GM19025 (cell line): ENCODE measurements at regions not wholly inside any gene's neighbourhood (a gene's known extent, or its start where the extent isn't known, plus 50 kb on each side); places are given as distances from the start of the nearest gene placed in this dataset.

ENCODE experiments used
- ATAC-seq: cut with Tn5 transposase; IDR thresholded peaks from one replicate; pipeline ENCODE4 v1.9.1; 2021; ENCODE audit warnings: mild to moderate bottlenecking, low read depth, moderate library complexity; ENCODE audit not compliant: unreplicated experiment

DNA sequence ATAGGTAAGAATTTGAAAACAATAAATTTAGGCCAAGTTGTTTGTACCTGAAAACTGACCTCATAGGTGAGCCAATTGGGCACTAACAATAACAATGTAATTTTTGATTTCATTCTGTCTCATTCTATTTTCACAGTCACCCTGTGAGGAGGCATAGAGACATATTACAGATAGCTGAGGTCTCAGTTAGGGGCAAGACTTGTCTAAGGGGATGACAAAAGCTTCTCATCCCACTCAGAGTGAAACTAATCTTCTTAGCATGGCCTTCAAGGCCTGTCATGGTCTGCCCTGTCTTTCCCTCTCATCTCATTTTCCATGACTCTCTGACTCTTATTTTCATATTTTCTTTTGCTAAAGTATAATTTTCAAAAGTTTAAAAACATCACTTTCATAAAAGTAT is 562.0 kb upstream of the TNP1 start:
- no peak for ATAC-seq

DNA sequence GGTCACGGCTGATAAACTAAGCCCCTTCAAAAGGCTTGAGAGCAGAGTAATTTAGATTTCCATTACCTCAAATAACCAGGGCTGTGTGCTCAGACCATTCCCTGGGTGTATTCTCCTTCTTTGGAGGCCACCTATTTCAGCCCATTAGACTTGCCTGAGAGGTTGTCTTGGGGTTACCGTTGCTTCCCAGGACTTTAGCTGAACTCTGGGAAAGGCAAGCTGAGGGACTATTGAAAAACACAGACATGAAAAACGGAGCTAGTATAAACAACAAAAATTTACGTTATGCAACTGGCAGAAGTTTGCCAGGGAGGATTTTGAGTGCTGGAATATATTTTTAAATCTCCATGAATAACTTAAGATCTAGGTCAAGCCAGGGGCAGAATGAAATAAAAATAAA is 561.0 kb upstream of the TNP1 start:
- no peak for ATAC-seq

DNA sequence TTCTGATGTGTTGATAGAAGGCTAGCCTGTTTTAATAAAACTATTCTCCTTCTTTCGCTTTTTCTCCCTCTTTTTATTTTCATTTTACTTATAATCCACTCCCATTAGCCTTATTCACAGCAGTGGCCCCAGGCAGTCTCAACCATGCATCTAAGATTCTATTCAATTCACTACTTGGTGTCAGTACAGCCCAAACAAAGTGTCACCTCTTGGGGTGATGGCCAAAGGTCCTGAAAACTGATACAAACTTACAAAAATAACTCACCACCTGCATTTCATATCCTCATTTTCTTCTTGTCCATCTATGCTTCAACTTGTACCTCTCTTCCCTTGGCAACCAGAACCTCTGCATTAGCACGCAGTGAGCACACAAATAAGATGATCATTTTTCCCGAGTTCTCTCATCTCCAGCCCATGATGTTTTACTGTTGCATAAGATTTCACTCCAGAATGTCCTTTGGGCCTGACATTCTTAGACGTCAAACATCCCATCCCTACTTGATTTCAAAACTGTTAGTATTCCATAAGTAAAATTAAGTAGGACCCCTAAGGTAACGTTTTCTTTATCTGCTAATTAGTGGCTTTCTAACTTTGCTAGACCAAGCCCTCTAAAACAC is 559.3 kb upstream of the TNP1 start:
- ATAC-seq: no peak

DNA sequence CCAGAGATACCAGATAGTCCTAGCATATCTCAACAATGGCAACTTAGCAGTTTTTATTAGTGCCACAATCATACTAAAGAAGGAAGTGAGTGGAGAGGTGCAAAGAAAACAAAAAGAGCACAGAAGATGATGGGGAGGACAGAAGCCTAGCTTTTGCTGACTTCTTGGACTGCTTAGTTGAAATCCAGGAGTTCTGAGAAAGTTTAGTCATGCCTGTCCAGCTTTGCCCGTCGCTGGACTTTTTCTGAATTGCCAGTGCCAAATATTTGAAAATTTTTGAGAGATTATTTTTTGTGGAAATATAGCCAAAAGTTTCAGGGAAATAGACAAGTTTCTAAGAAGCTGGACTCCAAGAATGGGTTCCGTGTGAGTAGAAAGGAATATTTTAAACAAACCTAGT is 558.7 kb upstream of the TNP1 start:
- ATAC-seq: no peak

DNA sequence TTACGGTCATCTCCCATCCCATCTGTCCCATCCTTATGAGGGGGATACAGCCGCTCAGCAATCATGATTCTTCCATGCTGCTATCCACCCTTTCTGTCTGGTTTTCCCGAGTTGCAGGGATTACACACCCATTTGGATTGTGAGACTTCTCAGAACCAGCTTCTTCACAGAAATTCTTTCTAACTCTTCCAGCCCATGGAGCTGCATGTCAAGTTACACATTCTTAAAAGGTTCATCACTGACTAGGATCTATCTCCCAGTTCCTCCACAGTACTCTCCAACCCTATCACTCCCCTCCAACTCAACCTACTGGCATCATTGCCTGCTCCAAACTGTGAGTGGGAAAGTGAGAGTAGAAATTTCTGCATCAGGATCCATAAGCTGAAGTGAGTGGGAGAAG is 558.2 kb upstream of the TNP1 start:
- ATAC-seq: no peak

DNA sequence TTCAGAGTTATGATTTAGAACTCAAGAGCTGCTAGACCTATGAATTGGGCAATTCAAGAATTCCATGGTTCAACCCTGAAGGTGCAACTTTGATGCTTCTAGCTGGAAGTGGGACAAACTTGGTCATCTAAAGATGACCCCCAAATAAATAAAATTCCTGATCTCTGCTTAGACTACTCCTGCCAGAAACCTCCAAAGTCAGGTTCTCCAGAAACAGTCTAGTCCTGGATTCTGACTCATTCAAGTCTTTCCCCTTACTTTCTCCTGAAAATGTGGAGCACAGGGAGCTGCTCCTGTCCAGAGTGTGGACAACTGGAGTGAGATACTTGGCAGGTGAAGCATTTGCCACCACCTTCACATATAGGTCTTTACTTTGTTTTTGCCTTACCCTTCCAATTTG is 557.7 kb upstream of the TNP1 start:
- ATAC-seq: no peak

DNA sequence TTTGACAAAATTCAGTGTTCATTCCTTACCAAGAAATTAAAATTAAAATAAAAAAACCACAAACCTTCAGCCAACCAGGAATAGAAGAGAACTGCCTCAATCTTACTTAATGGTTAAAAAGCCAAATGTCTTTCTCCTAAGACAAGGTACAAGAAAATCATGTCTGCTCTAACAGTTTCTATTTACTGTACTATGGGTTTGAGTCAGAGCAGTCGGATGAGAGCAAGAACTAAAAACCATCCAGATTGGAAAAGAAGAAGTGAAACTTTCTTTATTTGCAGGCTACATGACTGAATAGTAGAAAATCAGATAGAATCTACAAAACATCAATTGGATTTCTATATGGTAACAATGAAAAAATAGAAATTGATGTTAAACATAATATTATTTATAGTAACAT is 555.5 kb upstream of the TNP1 start:
- ATAC-seq: no peak

DNA sequence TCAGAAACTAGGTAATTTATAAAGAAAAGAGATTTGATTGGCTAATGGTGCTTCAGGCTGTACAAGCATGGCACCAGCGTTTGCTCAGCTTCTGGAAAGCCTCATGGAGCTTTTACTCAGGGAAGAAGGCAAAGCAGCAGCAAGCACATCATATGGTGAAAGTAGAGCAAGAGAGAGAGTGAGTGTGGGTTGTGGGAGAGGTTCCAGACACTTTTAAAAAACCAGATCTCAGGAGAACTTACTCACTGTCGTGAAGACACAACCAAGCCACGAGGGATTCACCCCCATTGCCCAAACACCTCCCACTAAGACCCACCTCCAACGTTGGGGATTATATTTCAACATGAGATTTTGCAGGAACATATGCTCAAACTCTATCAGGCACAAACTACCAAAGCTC is 554.6 kb upstream of the TNP1 start:
- ATAC-seq: no peak

DNA sequence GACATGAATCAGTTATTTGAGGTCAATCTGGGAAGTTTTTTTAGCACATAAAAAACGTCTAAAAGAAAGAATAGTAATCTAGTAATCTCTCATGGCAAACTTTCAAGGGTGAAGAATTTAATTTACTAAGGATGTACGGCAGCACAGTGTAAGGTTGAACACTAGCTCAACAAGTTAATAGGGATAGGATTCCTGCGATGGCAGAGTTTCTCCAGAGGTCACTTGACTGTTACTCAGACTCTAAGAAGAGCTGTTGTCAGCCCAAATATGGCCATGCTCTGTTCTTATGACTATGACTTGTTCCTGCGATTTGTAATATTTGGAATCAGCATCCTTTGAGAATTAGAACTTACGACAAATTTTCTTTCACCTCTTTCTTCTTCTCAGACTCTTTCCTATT is 553.3 kb upstream of the TNP1 start:
- no peak for ATAC-seq

DNA sequence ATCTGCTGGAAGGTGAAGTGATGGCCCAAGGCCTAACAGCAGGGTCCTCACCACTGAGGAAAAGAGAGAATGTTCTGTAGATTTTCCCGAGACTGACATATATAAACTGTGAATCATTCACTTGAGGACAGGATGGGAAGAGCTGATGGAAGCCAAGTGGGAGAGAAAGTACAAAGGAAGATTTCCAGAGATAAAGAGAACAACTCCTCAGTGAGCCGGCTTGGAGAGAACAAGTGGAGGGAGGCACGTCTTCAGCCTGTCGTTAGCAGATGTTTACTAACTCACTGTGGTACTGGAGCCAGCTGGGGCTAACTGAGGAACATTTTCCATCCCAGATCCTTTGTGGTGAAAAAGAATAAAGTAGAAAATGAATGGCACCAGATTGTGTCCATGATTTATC is 552.9 kb upstream of the TNP1 start:
- ATAC-seq: no peak

DNA sequence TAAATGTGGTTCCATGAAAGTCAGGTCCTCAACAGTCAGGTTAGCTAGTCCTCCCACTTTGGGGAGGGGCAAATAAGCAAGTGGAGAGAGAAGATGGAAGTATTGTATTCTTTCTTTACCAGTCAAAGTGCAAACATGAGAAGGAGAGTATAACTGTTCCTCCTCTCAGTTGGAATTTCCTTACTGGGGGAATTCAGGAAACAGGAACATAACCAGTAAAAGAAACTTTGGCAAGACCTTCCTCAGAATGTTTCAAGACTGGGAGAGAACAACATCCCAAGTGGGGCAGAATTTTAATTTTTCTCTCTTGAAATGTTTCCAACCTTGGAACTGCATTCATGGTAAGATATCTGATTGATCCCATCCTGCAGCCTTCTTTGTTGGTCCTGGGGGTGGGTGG is 552.4 kb upstream of the TNP1 start:
- ATAC-seq: no peak

DNA sequence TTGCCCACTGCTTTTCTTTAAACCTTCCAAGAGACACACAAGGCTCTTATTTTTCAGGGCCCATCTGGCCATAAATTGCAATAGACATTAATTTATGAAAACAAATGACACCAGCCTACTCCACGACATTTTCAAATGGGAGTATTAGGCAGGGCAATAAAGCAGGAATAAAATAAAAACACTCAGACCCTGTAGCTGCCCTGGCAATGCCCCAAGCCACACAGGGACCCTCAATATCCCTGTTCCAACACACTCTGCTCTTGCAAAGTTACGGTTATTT is 550.8 kb upstream of the TNP1 start:
- ATAC-seq: no peak

DNA sequence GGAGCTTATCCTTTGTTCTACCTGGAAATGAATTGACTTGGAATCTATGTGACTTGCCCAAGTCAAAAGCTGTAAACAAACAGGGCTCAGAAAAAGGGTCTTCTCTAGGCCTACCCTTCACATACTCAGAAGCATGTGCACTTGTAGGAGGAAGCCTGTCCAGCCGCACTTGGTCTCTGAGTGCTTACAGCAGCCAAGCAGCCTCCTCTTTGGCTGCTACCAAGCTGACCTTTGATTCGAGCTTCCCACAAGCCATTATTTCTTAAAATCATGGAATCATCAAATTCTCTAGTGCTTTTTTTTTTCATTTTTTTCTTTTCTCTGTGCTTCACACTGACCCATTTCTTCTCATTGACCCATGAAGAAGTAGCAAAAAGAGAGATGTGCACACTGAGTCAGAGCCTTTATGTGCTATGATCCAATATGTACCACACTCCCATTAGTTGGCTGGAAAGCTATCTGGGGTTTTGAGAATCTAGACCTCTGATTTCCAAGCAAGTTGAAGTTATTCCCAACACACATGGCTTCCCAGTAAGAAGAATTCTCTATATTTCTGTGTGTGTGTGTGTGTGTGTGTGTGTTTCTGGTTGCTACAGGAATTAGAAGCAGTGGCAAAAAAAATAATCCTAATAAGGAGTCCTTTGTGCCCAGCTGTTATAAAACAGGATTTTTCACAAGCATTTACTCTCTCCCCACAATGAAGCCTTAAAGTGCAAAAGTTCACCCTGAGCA is 550.3 kb upstream of the TNP1 start:
- no peak for ATAC-seq

DNA sequence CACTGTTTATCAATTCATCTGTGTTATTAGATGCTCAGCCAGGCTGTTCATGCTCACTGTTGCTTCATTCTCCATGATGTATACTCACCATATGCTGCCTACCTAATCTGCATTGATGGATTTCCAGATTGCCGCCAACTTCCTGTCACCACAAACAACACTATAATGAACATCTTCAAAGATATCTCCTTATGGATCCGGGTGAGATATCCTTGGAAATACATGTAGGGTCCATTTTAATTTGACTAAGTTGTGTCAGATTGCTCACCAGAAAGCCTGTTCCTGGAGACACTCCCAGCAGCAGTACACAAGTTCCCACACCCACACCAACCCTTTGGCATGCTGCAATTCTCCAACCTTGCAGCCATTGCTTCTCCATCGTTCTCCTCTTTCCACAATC is 547.5 kb upstream of the TNP1 start:
- ATAC-seq: no peak

DNA sequence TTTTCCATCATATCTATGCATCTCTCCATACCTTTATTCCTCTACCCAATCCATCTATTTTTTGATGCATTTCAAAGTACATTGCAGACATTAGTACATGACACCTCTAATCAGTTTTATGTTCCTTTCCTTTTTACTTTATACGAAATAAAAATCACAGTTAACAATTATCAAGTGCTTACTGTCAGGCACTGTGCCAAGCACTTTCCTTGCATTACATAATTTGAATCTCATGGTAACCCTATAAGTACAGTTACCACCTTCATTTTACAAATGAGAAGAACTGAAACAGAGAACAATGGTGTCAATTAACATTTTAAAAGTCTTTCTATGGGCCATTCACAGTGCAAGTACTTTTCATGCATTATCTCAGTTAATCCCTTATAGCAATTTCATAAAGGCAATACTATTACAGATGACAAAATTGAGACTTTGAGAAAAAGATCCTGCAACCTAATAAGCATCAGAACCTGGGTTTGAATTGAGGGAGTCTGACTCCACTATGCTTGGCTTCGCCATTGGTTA is 544.4 kb upstream of the TNP1 start:
- ATAC-seq: no peak

DNA sequence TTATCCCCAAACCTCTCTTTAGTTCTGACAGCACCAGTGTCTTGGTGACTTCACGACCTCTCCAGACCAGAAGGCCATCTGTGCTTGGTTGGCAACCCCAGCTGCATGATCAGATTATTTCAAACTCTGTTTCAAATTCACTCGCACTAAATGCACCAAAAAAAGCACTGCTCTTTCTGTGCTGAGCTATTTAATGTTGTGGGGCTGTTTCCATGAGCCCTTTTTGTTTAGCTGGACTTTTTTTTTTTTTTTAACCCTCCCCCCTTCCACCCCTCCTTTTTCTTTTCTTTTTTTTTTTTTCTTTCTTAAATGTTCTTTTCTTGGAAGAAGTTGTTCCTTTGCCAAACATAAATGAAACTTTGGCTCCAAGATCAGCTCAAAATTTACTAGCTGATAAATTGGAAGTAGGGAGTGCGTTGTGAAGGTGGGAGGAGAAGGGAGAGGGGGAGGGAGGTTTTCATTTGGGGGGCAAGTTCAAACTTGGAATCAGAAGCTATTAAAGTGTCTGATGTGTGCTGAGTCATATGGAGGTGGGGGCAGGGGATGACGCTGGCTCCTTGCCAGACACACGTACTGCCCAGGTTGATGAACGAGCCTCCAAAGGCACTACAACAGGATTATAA is 543.0 kb upstream of the TNP1 start:
- ATAC-seq: no peak

DNA sequence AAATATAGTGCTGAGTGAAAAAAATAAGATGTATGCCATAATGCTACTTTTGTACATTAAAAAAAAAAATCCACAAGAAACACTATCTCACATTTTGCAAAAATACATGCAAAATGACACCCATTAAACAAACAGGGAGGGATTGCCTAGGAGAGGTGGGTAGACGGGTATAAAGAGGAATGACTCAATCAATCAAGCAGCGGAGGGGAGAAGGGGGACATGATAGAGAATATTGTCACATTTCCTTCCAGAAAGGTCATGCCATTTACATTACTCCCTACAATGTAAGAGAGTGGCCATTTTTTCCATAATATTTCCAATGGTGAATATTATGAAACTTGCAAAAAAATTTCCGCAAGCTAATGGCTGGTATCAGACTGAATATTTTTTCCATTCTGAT is 542.3 kb upstream of the TNP1 start:
- ATAC-seq: no peak

DNA sequence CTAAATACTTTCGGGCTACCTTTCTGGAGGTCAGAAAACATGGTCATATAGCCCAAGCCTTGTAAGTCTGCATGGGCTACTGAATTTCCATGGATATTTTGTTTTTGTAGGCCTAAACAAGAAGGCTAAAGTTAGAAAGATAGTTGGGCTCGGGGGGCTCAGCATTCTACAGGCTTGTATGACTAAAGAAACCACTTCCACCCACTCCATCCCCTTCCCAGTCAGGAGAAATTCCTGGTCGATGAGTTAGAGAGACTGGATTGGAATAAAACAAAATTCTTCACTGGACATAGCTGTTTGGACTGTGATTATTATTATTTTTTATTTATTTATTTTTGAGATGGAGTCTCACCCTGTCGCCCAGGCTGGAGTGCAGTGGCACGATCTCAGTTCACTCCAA is 539.4 kb upstream of the TNP1 start:
- no peak for ATAC-seq

DNA sequence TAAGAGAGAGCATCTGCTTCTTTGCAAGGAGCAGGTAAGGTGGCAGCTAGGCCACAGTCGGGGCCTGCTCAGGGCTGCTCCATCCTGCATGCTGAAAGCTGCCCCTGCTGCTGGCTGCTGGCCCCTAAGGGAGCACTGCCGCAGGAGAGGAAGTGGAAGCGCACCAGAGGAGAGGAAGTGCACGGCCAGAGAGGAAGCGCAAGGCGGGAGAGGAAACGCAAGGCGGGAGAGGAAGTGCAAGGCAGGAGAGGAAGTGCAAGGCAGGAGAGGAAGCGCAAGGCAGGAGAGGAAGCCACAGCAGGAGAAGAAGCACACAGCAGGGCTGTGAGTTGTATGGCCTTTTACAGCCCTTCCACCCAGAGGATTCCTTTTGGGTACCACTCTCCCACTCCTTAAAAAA is 539.0 kb upstream of the TNP1 start:
- no peak for ATAC-seq

DNA sequence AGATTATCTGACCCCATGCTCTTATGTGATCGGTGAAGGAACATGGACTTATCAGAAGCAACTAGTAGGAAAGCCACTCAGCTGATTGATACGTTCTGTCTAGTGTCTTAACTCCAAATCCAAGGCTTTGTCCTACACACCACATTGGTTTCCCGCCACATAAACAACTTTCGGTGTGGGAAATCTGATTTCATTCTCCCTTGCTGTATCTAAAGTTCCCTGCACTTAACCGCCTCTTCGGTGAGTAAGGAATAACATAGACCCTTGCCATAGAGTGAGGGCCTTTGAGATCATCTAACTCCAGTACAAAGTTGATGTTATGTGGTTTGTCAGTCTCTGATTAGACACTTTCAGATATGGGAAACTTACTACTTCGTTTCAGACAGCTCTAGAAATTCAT is 538.2 kb upstream of the TNP1 start:
- no peak for ATAC-seq

DNA sequence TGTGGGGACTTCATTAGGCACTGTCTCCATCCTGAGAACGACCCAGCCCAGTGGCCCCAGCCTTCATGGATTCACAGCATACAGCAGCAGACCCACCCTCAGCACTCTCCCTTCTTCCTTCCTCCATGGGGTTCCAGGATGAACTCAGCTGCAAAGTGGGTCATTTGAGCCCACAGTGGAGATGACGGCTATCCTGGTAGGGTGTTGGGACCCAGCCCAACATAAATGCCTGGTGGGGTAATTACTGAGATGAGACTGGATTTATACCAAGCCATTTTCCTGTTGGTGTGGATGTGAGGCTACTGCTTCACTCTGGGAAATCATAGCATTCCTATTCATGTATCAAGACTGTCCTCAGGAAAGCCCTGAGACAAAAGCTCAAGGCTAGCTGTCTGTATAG is 536.7 kb upstream of the TNP1 start:
- no peak for ATAC-seq

DNA sequence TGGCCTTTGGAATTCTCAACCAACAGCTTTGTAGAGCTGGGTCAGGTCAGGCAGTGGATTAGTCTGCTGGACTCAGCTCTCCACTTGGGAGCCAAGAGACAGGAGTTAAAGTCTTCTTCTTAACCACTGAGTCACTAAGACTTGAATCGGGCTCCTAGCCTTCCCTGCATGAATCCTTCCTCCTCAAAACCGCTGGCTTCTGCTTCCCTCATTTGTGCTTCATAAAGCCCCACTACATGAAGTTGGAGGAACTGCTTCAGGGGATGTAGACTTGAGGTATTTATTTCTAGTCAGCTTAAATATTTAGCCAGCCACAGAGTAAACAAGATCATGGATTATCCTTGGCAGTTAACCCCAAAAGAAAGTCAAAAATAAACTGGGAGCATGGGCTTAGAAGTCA is 536.3 kb upstream of the TNP1 start:
- ATAC-seq: no peak
